ENCODE measurements at regions not wholly inside any gene's neighbourhood (a gene's known extent, or its start where the extent isn't known, plus 50 kb on each side); places are given as distances from the start of the nearest gene placed in this dataset.
"Not testable (repeated sequence)": the region's sequence is repeated elsewhere in the genome, so short reads cannot be mapped to it uniquely, and the experiment has no call there.

DNA sequence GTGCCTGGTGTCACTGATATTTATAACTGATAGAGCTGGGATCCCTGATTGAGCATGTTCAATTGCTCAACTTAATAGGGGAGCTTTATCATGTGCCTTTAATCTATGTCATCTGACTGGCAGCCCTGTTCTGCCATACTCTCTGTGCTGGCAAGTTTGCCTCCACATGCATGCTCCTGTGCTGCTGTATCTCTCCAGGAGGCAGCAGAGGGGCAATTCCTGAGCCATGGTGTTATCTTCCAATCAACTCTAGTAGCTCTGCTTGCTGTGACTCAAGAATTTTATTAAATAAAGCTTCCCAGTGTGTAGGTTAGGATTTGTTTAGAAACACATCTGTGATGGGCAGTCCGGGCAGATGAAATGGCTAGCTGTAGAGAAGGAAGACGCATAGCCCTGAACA, 642.0 kb downstream of the KIF4B start:
- DNase-seq (ENCODE audit: low read depth, low spot score), result no peak
- no peak overlapping the region for H3K27ac ChIP-seq

DNA sequence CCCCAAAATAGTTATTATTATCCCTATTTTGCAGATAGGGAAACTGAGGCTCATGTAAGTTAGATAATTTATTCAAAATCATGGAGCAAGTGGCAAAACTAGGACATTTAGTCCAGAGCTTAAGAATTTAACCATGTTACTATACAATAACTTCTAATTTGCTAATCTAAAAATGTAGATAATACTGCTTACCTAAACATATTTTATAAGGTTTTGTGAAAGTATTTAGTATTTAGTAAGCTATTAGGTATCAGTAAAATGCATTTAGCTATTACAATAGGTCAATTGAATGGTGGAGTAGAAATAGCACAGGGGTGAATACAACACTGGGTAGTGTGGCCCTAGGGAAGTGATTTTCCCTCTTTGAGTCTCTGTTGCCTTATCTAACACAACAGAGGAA, 648.3 kb downstream of the KIF4B start:
- DNase-seq (ENCODE audit: low read depth, low spot score), result no peak
- H3K27ac ChIP-seq, result no peak overlapping the region

DNA sequence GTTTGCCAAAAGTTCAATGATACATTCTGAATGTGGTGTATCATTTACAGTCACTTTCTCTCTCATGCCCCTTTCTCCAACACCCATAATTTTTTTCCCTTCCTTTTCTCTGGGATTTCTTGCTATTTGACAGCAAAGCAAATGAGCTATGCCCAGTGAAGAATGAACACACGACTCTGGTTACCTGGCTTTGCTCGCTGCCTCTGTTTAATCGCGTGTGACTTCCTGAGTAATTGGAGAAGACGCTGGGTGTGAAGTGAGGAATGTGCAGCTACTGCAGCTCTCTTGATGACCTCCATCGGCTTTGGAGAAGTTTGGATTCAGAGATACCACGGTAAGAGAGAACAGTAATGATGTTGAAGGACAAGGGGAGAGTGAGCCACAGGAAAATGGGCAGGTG, 651.8 kb downstream of the KIF4B start:
- no peak for DNase-seq (ENCODE audit: low read depth, low spot score)
- no peak overlapping the region for H3K27ac ChIP-seq

DNA sequence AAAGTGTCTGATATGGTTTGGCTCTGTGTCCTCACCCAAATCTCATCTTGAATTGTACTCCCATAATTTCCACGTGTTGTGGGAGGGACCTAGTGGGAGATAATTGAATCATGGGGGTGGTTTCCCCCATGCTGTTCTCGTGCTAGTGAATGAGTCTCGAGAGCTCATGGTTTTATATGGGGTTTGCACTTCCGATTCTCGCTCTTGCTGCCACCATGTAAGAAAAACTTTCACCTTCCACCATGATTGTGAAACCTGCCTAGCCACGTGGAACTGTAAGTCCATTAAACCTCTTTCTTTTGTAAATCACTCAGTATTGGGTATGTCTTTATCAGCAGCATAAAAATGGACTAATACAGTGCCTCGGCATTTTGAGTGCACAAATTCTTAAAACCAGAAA, 655.0 kb upstream of the SGCD start:
- not testable (repeated sequence) for H3K27ac ChIP-seq; DNase-seq (ENCODE audit: low read depth, low spot score)

DNA sequence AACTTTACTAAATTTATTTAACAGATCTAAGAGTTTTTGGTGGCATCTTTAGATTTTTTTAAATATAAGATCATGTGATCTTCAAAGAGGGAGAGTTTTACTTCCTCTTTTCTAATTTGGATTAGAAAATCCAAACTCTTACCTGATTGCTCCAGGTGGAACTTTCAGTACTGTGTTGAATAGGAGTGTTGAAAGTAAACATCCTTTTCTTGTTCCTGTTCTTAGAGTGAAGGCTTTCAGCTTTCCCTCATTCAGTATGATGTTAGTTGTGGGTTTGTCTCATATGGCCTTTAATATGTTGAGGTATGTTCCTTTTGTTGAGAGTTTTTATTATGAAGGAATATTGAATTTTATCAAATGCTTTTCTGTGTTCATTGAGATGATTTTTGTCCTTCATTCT, 650.0 kb upstream of the SGCD start:
- H3K27ac ChIP-seq, result no peak overlapping the region
- DNase-seq (ENCODE audit: low read depth, low spot score), result no peak

DNA sequence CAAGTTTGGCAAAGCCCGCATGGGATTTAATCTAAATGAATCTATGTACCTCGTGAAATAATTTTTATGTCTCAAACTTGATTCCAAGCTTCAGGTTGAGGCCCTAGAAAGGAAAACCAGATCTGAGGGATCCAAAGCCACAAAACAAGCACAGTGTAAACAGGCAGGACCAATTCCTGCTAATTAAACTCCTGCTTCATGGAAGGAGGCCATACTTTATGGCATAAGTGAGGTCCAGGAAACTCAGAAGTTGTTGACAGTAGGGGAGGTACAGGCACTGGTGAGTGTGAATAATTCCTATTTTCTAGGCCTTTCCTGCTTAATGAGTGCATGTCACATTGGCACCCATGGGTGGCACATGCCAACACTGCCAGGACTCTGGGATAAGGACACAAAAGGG, 648.6 kb upstream of the SGCD start:
- DNase-seq (ENCODE audit: low read depth, low spot score), result no peak
- no peak overlapping the region for H3K27ac ChIP-seq

DNA sequence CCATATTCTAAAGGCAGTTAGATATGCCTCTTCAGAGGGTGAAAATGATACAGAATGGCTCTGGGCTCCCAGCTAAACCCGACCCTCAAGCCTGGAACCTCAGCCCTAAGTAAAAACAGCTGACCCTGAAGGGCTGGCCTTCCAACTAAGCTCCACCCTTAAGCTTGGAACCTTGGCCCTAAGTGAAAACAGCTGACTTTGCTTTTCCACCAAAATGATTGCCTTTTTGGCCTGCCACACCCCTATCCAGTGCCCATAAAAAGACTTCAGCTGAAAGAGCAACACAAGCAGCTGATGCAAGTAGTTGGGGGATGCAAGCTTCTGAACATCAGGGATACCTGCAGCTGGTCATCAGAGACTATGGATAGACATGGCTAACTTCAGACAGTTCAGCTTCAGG, 647.4 kb upstream of the SGCD start:
- DNase-seq (ENCODE audit: low read depth, low spot score), result no peak
- H3K27ac ChIP-seq, result no peak overlapping the region

DNA sequence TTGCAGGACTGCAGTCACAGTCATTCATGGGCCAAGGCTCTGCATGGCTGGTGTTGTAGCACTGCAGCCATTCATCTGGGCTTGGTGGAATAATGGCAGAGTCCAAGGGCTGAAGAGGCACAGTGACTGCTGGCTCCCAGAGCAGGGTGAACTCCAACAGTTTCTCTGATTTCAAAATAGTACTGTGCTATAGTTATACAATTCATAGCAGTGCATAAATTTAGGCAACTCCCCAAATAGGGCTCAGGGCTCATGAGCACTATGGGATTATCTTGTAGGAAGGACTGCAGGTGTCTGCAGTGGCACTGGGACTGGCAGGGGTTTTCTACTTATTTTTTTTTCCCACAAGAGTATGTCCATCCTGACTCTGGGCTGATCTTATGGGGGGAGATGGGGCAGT, 642.5 kb upstream of the SGCD start:
- no peak overlapping the region for H3K27ac ChIP-seq
- DNase-seq (ENCODE audit: low read depth, low spot score), result no peak

DNA sequence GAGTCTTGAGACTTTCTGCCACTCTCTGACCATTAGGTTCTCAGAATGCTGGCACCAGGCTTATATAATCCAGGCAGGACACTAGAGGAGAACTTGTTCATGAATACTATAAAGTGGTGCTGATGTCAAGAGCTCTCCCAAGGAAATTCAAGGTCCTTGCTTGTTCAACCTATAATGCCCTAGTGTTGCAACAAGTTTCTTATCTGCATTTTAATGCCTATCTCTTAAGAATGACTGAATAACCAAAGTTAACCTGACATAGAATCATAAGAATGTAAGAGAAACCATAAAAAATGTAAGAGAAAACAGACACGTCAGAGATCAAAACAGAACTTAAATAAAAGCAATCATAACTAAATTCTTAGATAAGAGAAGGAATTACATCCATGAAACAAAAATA, 640.8 kb upstream of the SGCD start:
- H3K27ac ChIP-seq, result no peak overlapping the region
- DNase-seq (ENCODE audit: low read depth, low spot score), result no peak

DNA sequence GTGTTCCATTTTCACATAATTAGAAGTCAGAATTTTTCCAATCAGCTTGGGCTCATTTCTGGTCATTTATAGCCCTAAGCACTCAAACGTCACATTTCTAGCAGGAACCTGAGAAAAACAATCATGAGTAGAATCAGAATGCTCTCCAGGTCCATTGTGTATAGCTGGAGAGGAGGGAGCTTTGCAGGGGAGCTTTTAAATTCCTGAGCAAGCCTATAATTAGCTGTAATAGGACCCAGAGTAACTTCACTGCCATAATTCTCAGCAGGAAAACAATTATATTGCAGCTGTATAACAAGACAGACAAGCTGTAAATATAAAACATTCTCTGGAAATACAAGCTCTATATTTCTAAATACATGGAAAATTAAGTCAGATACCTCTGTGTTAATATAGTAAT, 637.6 kb upstream of the SGCD start:
- no peak overlapping the region for H3K27ac ChIP-seq
- DNase-seq (ENCODE audit: low read depth, low spot score), result no peak

DNA sequence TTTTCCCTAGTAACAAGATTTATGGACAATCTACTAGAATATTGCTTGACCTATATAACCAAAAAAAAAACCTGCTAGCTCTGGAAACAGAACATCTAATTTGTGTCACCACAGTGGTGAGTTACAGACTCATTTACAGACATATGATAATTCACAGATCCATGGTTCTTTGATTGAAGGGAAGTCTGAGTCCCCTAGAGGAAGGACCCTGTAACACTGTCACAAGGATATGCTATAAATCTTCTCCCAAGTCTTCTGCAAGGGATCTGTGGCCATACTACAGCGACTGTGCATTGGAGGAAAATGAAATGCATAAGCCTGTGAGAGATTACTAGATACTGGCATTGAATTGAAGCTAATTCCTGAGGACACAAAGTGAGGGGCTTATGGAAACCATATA, 630.6 kb upstream of the SGCD start:
- no peak for DNase-seq (ENCODE audit: low read depth, low spot score)
- H3K27ac ChIP-seq, result no peak overlapping the region

DNA sequence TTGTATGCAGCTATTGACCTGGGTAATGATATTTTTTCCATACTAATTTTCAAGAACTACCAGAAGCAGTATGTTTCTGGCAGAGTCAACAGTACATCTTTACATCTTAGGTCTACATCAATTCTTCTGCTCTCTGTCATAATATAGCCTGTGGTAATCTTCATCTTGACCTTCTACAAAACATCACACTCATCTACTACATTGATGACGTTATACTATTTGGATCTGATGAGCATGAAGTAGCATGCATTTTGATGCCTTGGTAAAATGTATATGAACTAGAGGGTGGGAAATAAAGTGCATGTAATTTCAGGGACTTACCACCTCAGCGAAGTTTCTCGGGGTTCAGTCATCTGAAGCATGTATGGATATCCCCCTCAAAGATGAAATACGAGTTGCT, 629.7 kb upstream of the SGCD start:
- DNase-seq (ENCODE audit: low read depth, low spot score), result no peak
- H3K27ac ChIP-seq, result no peak overlapping the region

DNA sequence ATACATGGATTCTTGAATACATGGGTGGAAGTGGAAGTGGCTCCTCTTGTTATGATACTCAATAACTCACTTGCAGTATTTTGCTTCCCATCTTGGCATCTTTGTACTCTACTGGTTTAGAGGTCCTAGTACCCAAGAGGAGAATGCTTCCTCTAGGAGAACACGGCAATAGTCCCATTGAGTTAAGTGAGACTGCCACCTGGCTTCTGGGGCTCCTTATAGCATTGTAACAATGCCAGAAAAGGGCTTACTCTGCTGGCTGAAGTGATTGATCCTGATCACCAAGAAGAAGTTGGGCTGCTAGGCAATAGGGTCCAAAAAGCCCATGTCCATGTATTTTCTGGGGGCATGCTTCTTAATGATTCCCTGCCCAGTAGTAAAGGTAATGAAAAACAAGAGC, 627.6 kb upstream of the SGCD start:
- DNase-seq (ENCODE audit: low read depth, low spot score), result no peak
- no peak overlapping the region for H3K27ac ChIP-seq

DNA sequence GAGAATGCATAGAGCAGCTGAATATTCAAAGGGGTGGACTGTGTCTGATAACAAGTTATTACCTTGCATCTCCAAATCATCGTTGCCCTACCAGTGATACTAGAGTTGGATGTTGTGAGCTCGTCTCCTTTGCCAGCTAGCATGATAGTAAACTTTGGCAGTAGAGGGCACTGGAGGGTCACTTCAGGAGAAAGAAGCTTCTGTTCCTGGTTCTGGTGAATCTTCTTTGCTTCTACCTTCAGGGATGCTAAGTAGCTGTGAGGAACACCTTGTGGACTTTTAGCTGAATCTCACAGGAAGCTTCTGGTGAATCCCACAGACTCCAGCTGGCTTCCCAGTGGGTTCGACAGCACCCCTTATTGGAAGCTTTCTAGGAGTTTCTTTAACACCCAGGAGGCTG, 626.6 kb upstream of the SGCD start:
- H3K27ac ChIP-seq, result no peak overlapping the region
- no peak for DNase-seq (ENCODE audit: low read depth, low spot score)

DNA sequence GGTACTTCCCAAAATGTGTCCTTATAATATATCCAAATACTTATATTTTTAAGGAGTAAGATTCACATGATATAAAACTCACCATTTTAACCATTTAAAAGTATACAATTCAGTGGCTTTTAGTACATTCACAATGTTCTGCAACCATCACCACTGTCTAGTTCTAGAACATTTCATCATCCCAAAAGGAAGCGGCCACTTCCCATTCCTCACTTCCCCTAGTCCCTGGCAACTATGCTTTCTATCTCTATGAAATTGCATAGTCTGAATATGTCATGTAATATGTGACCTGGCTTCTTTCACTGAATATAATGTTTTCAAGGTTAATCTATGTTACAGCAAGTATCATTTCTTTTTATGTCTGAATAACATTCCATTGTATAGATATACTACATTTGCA, 615.1 kb upstream of the SGCD start:
- H3K27ac ChIP-seq, result no peak overlapping the region
- DNase-seq (ENCODE audit: low read depth, low spot score), result no peak

DNA sequence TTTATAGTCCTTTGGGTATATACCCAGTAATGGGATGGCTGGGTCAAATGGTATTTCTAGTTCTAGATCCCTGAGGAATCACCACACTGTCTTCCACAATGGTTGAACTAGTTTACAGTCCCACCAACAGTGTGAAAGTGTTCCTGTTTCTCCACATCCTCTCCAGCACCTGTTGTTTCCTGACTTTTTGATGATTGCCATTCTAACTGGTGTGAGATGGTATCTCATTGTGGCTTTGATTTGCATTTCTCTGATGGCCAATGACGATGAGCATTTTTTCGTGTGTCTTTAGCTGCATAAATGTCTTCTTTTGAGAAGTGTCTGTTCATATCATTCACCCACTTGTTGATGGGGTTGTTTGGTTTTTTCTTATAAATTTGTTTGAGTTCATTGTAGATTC, 612.5 kb upstream of the SGCD start:
- H3K27ac ChIP-seq; DNase-seq (ENCODE audit: low read depth, low spot score): not testable (repeated sequence)

DNA sequence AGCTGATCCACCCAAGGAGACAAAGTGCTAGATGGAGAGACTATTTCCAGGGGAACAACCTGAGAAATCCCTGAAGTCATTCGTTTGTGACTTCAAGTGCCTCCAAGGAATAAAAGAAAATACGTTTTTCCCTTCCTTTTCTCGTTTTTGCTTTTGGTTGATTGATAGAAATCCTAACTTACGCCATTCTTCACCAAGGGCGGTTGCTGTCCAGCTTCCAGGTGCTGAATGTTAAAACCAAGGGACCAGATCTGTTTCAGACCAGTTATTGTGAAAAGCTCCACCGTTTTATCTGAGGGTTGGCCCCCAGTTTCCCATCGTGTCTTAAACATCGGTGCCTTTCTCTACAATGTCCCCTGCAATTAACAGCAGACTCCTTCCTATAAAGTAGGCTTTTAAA, 600.7 kb upstream of the SGCD start:
- H3K27ac ChIP-seq, result no peak overlapping the region
- no peak for DNase-seq (ENCODE audit: low read depth, low spot score)

DNA sequence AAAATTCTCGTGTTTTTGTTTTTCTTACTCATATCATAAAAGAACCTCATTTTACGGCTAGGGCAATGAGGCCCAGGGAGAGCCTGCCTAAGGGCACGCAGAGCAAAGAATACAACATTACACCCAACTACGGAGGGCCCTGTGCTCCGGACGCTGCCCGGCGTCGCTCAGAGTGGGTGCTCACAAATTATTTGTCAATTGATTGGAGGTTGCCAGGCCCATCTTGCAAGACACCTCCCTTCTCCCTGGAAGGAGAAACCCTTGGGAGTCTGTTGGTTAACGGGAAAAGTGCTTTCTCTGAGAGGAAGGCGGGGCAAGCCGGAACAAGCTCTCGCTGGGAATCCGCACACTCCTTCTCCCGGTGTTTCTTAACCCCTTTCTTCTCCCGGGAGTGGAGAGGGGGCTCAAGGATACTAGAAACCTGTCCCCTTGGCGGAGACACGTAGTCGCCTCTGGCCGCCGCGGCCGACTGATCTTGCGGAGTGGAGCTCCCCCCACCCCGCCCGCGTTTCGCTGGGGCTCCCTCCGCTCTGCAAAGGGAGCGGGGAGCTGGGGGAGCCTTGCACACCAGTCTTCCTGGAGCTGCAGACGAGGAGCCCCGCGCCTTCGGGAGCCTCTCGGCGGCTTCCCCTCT, 599.3 kb upstream of the SGCD start:
- no peak for DNase-seq (ENCODE audit: low read depth, low spot score)
- no peak overlapping the region for H3K27ac ChIP-seq

DNA sequence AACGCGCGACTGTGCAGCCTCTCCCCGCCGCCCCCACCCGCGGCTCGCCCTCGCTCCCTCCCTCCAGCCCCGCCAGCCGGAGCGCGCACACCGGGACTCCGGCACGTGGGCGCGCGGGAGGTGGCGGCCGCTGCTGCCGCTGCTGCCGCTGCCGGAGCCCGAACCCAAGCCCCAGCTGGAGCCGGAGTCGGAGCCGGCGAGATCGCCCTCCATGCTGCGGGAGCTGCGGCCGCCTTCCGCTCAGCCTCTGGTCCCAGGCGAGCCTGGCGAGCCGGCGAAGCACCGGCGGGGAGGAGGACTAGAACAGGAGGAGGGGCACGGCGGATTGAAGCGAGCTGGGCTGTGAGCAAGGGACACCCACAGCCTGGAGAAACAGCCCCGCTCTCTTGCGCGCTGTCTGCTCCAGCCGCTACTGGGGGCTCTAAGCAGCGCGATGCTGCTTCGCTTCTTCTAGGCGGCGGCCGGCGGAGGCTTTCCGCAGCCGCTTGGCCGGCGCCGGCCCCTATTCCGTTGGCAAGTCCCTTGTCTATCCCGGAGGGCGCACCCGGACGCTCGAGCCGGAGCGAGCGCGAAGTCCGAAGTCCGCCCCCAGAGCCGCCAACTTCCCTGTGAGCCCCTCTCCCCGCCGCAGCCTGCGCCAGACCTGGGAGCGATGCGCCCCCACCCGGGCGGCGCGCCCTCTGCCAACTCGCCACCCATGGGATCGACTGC, 598.7 kb upstream of the SGCD start:
- no peak overlapping the region for H3K27ac ChIP-seq
- DNase-seq (ENCODE audit: low read depth, low spot score), result no peak

DNA sequence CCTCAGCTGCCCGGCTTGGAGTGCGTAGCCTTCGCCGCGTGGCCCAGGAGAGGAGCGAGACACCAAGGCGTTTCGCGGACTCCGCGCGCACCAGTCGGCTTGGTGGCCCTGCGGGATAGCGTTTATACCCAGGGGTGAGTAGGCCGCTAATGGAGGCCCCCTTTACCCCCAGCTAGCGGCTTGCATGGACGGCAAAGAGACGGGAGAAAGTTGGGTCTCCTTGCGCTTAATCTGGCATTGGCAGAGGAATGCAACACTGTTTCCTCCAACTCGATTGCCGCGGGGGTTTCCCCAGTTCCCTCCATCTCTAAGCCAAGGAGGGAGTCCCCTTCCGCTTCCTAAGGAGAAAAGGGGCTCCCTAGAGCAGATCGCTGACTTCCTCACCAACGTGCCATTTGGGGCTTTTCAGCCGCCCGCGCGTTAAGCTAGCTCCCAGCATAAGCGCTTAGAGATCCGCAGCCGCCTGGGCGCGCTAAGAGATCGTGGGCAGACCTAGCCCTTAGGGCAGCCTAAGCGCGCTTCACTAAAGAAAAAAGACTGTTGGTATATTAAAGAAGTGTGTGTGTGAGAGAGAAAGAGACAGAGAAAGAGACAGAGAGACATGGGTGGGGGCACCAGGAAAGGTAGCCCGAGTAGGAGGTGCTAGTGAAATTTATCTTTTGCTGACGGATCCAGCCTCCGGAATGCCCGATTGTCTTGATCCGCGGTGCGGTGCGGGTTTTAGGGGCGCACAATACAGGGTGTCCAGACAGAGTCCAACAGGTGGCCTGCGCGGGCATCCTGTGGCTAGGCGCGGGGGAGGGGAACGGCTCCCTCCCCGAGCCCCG, 597.9 kb upstream of the SGCD start:
- no peak for DNase-seq (ENCODE audit: low read depth, low spot score)
- no peak overlapping the region for H3K27ac ChIP-seq

DNA sequence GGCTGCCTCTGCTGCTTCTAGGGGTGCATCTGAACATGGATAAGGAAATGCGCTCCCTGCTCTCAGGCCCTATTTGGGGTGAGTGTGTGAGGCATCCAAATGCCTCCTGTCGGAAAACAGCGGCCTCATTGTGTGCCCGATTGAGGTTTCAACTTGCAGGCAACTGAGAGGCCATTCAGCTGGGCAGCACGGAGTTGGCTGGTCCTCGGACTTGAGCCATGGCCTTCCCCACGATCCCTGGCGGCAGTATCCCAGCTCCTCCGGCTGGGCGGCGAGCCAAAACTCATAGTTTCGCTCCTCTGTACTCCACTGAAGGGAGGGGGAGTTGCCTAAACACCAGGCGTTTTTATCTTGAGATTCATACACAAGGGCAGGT, 597.3 kb upstream of the SGCD start:
- no peak for DNase-seq (ENCODE audit: low read depth, low spot score)
- H3K27ac ChIP-seq, result no peak overlapping the region
